RWPE2 (cell line): ENCODE measurements at regions not wholly inside any gene's neighbourhood (a gene's known extent, or its start where the extent isn't known, plus 50 kb on each side); places are given as distances from the start of the nearest gene placed in this dataset.
A peak's percentile ranks its signal among the peaks of the same experiment; 100 is the strongest.

Experiments used
- ATAC-seq: fragments of 200-7000 bp; cut with Tn5 transposase; 3 replicates; pipeline ENCODE4 v1.9.1; 2021; ENCODE audit warnings: low read depth
- DNase-seq: peaks from one replicate; pipeline ENCODE4 v3.0.0-alpha.2; 2020; ENCODE audit warnings: low spot score
- H3K27ac ChIP-seq: fragments of 450-650 bp; 2 replicates; pipeline ENCODE4 v1.5.1; 2017; ENCODE audit warnings: mild to moderate bottlenecking; ENCODE audit not compliant: poor library complexity, severe bottlenecking
- H3K27me3 ChIP-seq: fragments of 250-450 bp; sonication (Bioruptor Pico); 2 replicates; pipeline ENCODE4 v1.5.1; 2021; ENCODE audit warnings: mild to moderate bottlenecking, moderate library complexity; ENCODE audit not compliant: insufficient read depth, poor library complexity, severe bottlenecking
- H3K36me3 ChIP-seq: fragments of 250-450 bp; sonication (Bioruptor Pico); 2 replicates; pipeline ENCODE4 v1.5.1; 2020; ENCODE audit warnings: low read depth, mild to moderate bottlenecking, moderate library complexity
- H3K4me1 ChIP-seq: fragments of 250-450 bp; sonication (Bioruptor Pico); 2 replicates; pipeline ENCODE4 v1.5.1; 2021; ENCODE audit warnings: mild to moderate bottlenecking, moderate library complexity; ENCODE audit not compliant: insufficient read depth, poor library complexity, severe bottlenecking
- H3K4me3 ChIP-seq: fragments of 250-450 bp; sonication (Bioruptor Pico); 2 replicates; pipeline ENCODE4 v1.5.1; 2021; ENCODE audit warnings: mild to moderate bottlenecking, moderate library complexity; ENCODE audit not compliant: severe bottlenecking
- H3K9me3 ChIP-seq: fragments of 250-450 bp; sonication (Bioruptor Pico); 2 replicates; pipeline ENCODE4 v1.5.1; 2021; ENCODE audit warnings: mild to moderate bottlenecking, moderate library complexity; ENCODE audit not compliant: severe bottlenecking
- CTCF ChIP-seq: fragments of 450-650 bp; IDR thresholded peaks from one replicate; pipeline ENCODE4 v1.5.1; 2017; ENCODE audit warnings: mild to moderate bottlenecking, moderate library complexity; ENCODE audit not compliant: poor library complexity, severe bottlenecking

DNA sequence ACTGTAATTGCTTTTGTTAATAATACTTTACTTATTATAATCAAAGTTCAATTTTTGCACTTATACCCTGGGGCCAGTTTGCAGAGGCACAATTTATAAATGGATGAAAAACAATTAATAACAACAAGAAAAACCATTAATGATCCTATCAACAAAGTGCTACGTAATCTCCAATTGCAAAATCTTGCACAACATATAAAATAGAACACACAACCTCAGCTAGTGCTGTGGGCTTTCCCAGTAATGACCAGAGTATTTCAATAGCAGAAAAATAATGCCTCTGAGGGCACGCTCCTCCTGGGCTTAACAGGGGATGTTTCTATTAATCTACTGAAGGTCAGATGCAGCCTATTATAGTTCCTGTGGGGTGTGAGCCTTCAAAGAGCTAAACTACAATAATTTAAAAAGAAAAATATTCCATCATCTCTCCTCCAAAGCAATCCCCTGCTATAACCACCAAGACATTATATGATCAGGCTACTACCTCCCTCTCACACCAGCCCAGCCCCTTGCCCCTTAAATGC is 508.5 kb upstream of the SLIT2 start:
- H3K4me3 ChIP-seq, result no peak overlapping the region
- no peak for TF ChIP-seq CTCF
- ATAC-seq, result no peak
- H3K27me3 ChIP-seq, result no peaks in the 10 kb centered on the region
- DNase-seq, result no peak
- H3K9me3 ChIP-seq, result no peaks in the 10 kb centered on the region
- no peak overlapping the region for H3K27ac ChIP-seq
- H3K36me3 ChIP-seq, result no peaks in the 10 kb centered on the region
- H3K4me1 ChIP-seq, result peaks cover 13% of the 10 kb centered on the region

DNA sequence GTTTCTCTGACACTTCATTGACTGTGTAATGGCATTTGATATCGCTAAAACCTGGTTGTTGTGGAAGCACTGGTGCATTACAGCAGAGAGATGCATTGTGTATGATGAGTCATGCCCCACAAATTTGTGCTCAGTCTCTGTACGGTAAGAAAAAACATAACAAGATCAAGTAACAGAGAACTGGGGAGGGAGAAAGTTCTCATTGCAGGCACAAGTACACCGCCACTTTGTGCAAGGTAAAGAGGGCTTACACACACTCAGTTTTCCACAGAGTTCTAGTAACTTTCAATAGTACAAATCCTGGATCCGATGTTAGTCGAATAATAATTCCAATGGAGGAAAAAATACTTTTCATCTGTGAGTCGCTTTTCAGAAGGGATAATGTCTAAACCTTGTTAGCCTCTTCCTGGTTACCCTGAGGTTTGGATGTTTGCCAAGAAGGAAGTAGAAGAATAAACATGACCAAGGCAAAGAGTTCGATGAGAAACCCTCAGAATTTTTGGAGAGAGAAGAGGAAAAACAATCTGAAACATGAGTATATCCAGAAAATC is 512.5 kb upstream of the SLIT2 start:
- no peak for TF ChIP-seq CTCF
- peaks cover 13% of the 10 kb centered on the region for H3K4me1 ChIP-seq
- no peaks in the 10 kb centered on the region for H3K36me3 ChIP-seq
- peak; percentile 46 for DNase-seq
- peak overlapping the region; percentile 4 for H3K4me3 ChIP-seq
- no peaks in the 10 kb centered on the region for H3K9me3 ChIP-seq
- peak overlapping the region; percentile 80 for H3K27ac ChIP-seq
- no peaks in the 10 kb centered on the region for H3K27me3 ChIP-seq
- peak; percentile 99 for ATAC-seq

GRCh38 chr4:19736968-19737756 is 514.5 kb upstream of the SLIT2 start:
- H3K4me1 ChIP-seq, result peaks cover 13% of the 10 kb centered on the region
- TF ChIP-seq CTCF, result no peak

DNA sequence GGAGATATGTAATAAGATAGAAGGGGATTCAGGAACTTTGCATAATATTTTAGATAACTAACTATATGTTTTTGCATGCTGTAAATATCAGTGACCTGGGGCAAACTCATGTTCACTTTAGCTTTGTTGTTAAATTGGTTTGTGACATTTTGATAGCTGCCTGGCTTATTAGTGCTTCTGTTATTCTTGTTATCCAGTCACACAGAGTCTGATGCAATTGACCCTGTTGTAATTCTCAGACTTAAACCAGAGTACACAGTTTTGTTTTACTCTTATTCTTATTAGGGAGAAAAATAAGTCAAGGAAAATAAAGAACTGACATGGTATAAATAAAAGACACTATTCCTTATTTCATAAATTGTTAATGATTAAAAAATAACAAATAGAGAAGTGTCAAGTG is 516.7 kb upstream of the SLIT2 start:
- DNase-seq (no peak), ATAC-seq (no peak)
- no peaks in the 10 kb centered on the region for H3K36me3 ChIP-seq
- H3K9me3 ChIP-seq, result no peaks in the 10 kb centered on the region
- H3K27ac ChIP-seq, result no peak overlapping the region
- peaks cover 13% of the 10 kb centered on the region for H3K4me1 ChIP-seq
- no peaks in the 10 kb centered on the region for H3K27me3 ChIP-seq
- TF ChIP-seq CTCF, result no peak
- no peak overlapping the region for H3K4me3 ChIP-seq

More at GRCh38 chr4:19736968-19737756, 514.5 kb upstream of the SLIT2 start:
- H3K36me3 ChIP-seq, result no peaks in the 10 kb centered on the region
- H3K27ac ChIP-seq, result no peak overlapping the region
- no peaks in the 10 kb centered on the region for H3K9me3 ChIP-seq
- DNase-seq, result no peak
- ATAC-seq, result no peak
- no peaks in the 10 kb centered on the region for H3K27me3 ChIP-seq
- no peak overlapping the region for H3K4me3 ChIP-seq
